Keratinocyte (primary cell): ENCODE measurements at regions not wholly inside any gene's neighbourhood (a gene's known extent, or its start where the extent isn't known, plus 50 kb on each side); places are given as distances from the start of the nearest gene placed in this dataset.

Experiments
- CTCF ChIP-seq, 3 experiments: IDR thresholded peaks in 1 of 3; conservative IDR thresholded peaks in 1 of 3; optimal IDR thresholded peaks in 1 of 3; 2 replicates in 2 of 3; 3 replicates in 1 of 3; pipeline versions ENCODE3 to v1.5.1; 2011; ENCODE audit warnings: low read length in 3 of 3, mild to moderate bottlenecking in 3 of 3, moderate library complexity in 2 of 3, control low read depth in 1 of 3, inconsistent platforms in 1 of 3; ENCODE audit not compliant: insufficient read depth in 2 of 3; ENCODE audit errors: extremely low read depth in 1 of 3
- EZH2 ChIP-seq: IDR thresholded peaks from one replicate; pipeline ENCODE4 v1.6.1; 2012; ENCODE audit warnings: inconsistent platforms, mild to moderate bottlenecking, low read length, moderate library complexity

GRCh38 chr1:22225858-22226589 is 83.1 kb upstream of the WNT4 start:
- TF ChIP-seq CTCF (optimal IDR thresholded peaks at IDR 0.05 in 1 of 3, IDR thresholded peaks at IDR 0.05 in 1 of 3, conservative IDR thresholded peaks at IDR 0.05 in 1 of 3; ENCODE audit: extremely low read depth in 1 of 3, insufficient read depth in 2 of 3, low read length in 3 of 3): peak in 1 of 3 experiments; percentile 9
- no peak for TF ChIP-seq EZH2
